ENCODE measurements at regions not wholly inside any gene's neighbourhood (a gene's known extent, or its start where the extent isn't known, plus 50 kb on each side); places are given as distances from the start of the nearest gene placed in this dataset.

GRCh38 chr17:72359811-72360210, 239.0 kb downstream of the SOX9 start:
- no peak overlapping the region for H3K9ac ChIP-seq (ENCODE audit: low read depth in 1 of 2, low read length in 2 of 2)
- no peaks in the 10 kb centered on the region for H3K9me3 ChIP-seq (ENCODE audit: control insufficient read depth in 1 of 2, low read length in 2 of 2)
- no peaks in the 10 kb centered on the region for H3K4me1 ChIP-seq (ENCODE audit: control insufficient read depth in 1 of 2, insufficient read depth in 2 of 2, low read length in 2 of 2)
- H3K27me3 ChIP-seq (ENCODE audit: control insufficient read depth in 1 of 2, insufficient read depth in 2 of 2, low read length in 2 of 2), result no peaks in the 10 kb centered on the region
- no peak overlapping the region for H3K27ac ChIP-seq (ENCODE audit: low read depth, low read length)
- no peak overlapping the region for H3K4me3 ChIP-seq (ENCODE audit: low read depth in 1 of 2, low read length in 2 of 2)
- no peaks in the 10 kb centered on the region for H3K36me3 ChIP-seq (ENCODE audit: control insufficient read depth in 1 of 2, insufficient read depth in 2 of 2, low read length in 2 of 2)

GRCh38 chr17:72360386-72360940, 239.6 kb downstream of the SOX9 start:
- Histone ChIP-seq H3K4me3 (ENCODE audit: low read depth in 1 of 2, low read length in 2 of 2) (no peak overlapping the region), H3K4me1 (ENCODE audit: control insufficient read depth in 1 of 2, insufficient read depth in 2 of 2, low read length in 2 of 2) (no peaks in the 10 kb centered on the region), H3K36me3 (ENCODE audit: control insufficient read depth in 1 of 2, insufficient read depth in 2 of 2, low read length in 2 of 2) (no peaks in the 10 kb centered on the region), H3K27ac (ENCODE audit: low read depth, low read length) (no peak overlapping the region), H3K27me3 (ENCODE audit: control insufficient read depth in 1 of 2, insufficient read depth in 2 of 2, low read length in 2 of 2) (no peaks in the 10 kb centered on the region), H3K9me3 (ENCODE audit: control insufficient read depth in 1 of 2, low read length in 2 of 2) (no peaks in the 10 kb centered on the region), H3K9ac (ENCODE audit: low read depth in 1 of 2, low read length in 2 of 2) (no peak overlapping the region)

- H3K27ac ChIP-seq (ENCODE audit: low read depth, low read length), result no peak overlapping the region
- no peaks in the 10 kb centered on the region for H3K36me3 ChIP-seq (ENCODE audit: control insufficient read depth in 1 of 2, insufficient read depth in 2 of 2, low read length in 2 of 2)
- no peaks in the 10 kb centered on the region for H3K9me3 ChIP-seq (ENCODE audit: control insufficient read depth in 1 of 2, low read length in 2 of 2)
- no peaks in the 10 kb centered on the region for H3K27me3 ChIP-seq (ENCODE audit: control insufficient read depth in 1 of 2, insufficient read depth in 2 of 2, low read length in 2 of 2)
- no peaks in the 10 kb centered on the region for H3K4me1 ChIP-seq (ENCODE audit: control insufficient read depth in 1 of 2, insufficient read depth in 2 of 2, low read length in 2 of 2)
- no peak overlapping the region for H3K9ac ChIP-seq (ENCODE audit: low read depth in 1 of 2, low read length in 2 of 2)
- H3K4me3 ChIP-seq (ENCODE audit: low read depth in 1 of 2, low read length in 2 of 2), result no peak overlapping the region
These were observed 241.1 kb downstream of the SOX9 start for GRCh38 chr17:72361892-72362291.

GRCh38 chr17:72362376-72363088, 241.7 kb downstream of the SOX9 start:
- H3K4me3 ChIP-seq (ENCODE audit: low read depth in 1 of 2, low read length in 2 of 2), result no peak overlapping the region
- H3K9me3 ChIP-seq (ENCODE audit: control insufficient read depth in 1 of 2, low read length in 2 of 2), result no peaks in the 10 kb centered on the region
- no peaks in the 10 kb centered on the region for H3K27me3 ChIP-seq (ENCODE audit: control insufficient read depth in 1 of 2, insufficient read depth in 2 of 2, low read length in 2 of 2)
- no peak overlapping the region for H3K9ac ChIP-seq (ENCODE audit: low read depth in 1 of 2, low read length in 2 of 2)
- H3K36me3 ChIP-seq (ENCODE audit: control insufficient read depth in 1 of 2, insufficient read depth in 2 of 2, low read length in 2 of 2), result no peaks in the 10 kb centered on the region
- no peaks in the 10 kb centered on the region for H3K4me1 ChIP-seq (ENCODE audit: control insufficient read depth in 1 of 2, insufficient read depth in 2 of 2, low read length in 2 of 2)
- H3K27ac ChIP-seq (ENCODE audit: low read depth, low read length), result no peak overlapping the region

- Histone ChIP-seq H3K4me3 (ENCODE audit: low read depth in 1 of 2, low read length in 2 of 2) (no peak overlapping the region), H3K27ac (ENCODE audit: low read depth, low read length) (no peak overlapping the region), H3K9ac (ENCODE audit: low read depth in 1 of 2, low read length in 2 of 2) (no peak overlapping the region), H3K36me3 (ENCODE audit: control insufficient read depth in 1 of 2, insufficient read depth in 2 of 2, low read length in 2 of 2) (no peaks in the 10 kb centered on the region), H3K27me3 (ENCODE audit: control insufficient read depth in 1 of 2, insufficient read depth in 2 of 2, low read length in 2 of 2) (no peaks in the 10 kb centered on the region), H3K9me3 (ENCODE audit: control insufficient read depth in 1 of 2, low read length in 2 of 2) (no peaks in the 10 kb centered on the region), H3K4me1 (ENCODE audit: control insufficient read depth in 1 of 2, insufficient read depth in 2 of 2, low read length in 2 of 2) (no peaks in the 10 kb centered on the region)
These were observed 242.3 kb downstream of the SOX9 start for GRCh38 chr17:72363089-72363610.

GRCh38 chr17:72365857-72366414, 245.1 kb downstream of the SOX9 start:
- no peak overlapping the region for H3K9ac ChIP-seq (ENCODE audit: low read depth in 1 of 2, low read length in 2 of 2)
- H3K4me3 ChIP-seq (ENCODE audit: low read depth in 1 of 2, low read length in 2 of 2), result no peak overlapping the region
- no peaks in the 10 kb centered on the region for H3K4me1 ChIP-seq (ENCODE audit: control insufficient read depth in 1 of 2, insufficient read depth in 2 of 2, low read length in 2 of 2)
- H3K9me3 ChIP-seq (ENCODE audit: control insufficient read depth in 1 of 2, low read length in 2 of 2), result no peaks in the 10 kb centered on the region
- H3K27ac ChIP-seq (ENCODE audit: low read depth, low read length), result no peak overlapping the region
- H3K36me3 ChIP-seq (ENCODE audit: control insufficient read depth in 1 of 2, insufficient read depth in 2 of 2, low read length in 2 of 2), result no peaks in the 10 kb centered on the region
- no peaks in the 10 kb centered on the region for H3K27me3 ChIP-seq (ENCODE audit: control insufficient read depth in 1 of 2, insufficient read depth in 2 of 2, low read length in 2 of 2)

- Histone ChIP-seq H3K9me3 (ENCODE audit: control insufficient read depth in 1 of 2, low read length in 2 of 2) (no peaks in the 10 kb centered on the region), H3K4me1 (ENCODE audit: control insufficient read depth in 1 of 2, insufficient read depth in 2 of 2, low read length in 2 of 2) (no peaks in the 10 kb centered on the region), H3K27ac (ENCODE audit: low read depth, low read length) (no peak overlapping the region), H3K36me3 (ENCODE audit: control insufficient read depth in 1 of 2, insufficient read depth in 2 of 2, low read length in 2 of 2) (no peaks in the 10 kb centered on the region), H3K27me3 (ENCODE audit: control insufficient read depth in 1 of 2, insufficient read depth in 2 of 2, low read length in 2 of 2) (no peaks in the 10 kb centered on the region), H3K9ac (ENCODE audit: low read depth in 1 of 2, low read length in 2 of 2) (no peak overlapping the region), H3K4me3 (ENCODE audit: low read depth in 1 of 2, low read length in 2 of 2) (no peak overlapping the region)
These were observed 245.8 kb downstream of the SOX9 start for GRCh38 chr17:72366626-72367025.

GRCh38 chr17:72368191-72368590, 247.4 kb downstream of the SOX9 start:
- no peaks in the 10 kb centered on the region for H3K27me3 ChIP-seq (ENCODE audit: control insufficient read depth in 1 of 2, insufficient read depth in 2 of 2, low read length in 2 of 2)
- H3K36me3 ChIP-seq (ENCODE audit: control insufficient read depth in 1 of 2, insufficient read depth in 2 of 2, low read length in 2 of 2), result no peaks in the 10 kb centered on the region
- no peak overlapping the region for H3K4me3 ChIP-seq (ENCODE audit: low read depth in 1 of 2, low read length in 2 of 2)
- no peaks in the 10 kb centered on the region for H3K4me1 ChIP-seq (ENCODE audit: control insufficient read depth in 1 of 2, insufficient read depth in 2 of 2, low read length in 2 of 2)
- no peaks in the 10 kb centered on the region for H3K9me3 ChIP-seq (ENCODE audit: control insufficient read depth in 1 of 2, low read length in 2 of 2)
- no peak overlapping the region for H3K27ac ChIP-seq (ENCODE audit: low read depth, low read length)
- no peak overlapping the region for H3K9ac ChIP-seq (ENCODE audit: low read depth in 1 of 2, low read length in 2 of 2)

- Histone ChIP-seq H3K27me3 (ENCODE audit: control insufficient read depth in 1 of 2, insufficient read depth in 2 of 2, low read length in 2 of 2) (no peaks in the 10 kb centered on the region), H3K4me3 (ENCODE audit: low read depth in 1 of 2, low read length in 2 of 2) (no peak overlapping the region), H3K4me1 (ENCODE audit: control insufficient read depth in 1 of 2, insufficient read depth in 2 of 2, low read length in 2 of 2) (no peaks in the 10 kb centered on the region), H3K27ac (ENCODE audit: low read depth, low read length) (no peak overlapping the region), H3K9me3 (ENCODE audit: control insufficient read depth in 1 of 2, low read length in 2 of 2) (no peaks in the 10 kb centered on the region), H3K9ac (ENCODE audit: low read depth in 1 of 2, low read length in 2 of 2) (no peak overlapping the region), H3K36me3 (ENCODE audit: control insufficient read depth in 1 of 2, insufficient read depth in 2 of 2, low read length in 2 of 2) (no peaks in the 10 kb centered on the region)
These were observed 248.5 kb downstream of the SOX9 start for GRCh38 chr17:72369366-72369765.

- no peak overlapping the region for H3K27ac ChIP-seq (ENCODE audit: low read depth, low read length)
- no peaks in the 10 kb centered on the region for H3K27me3 ChIP-seq (ENCODE audit: control insufficient read depth in 1 of 2, insufficient read depth in 2 of 2, low read length in 2 of 2)
- no peaks in the 10 kb centered on the region for H3K9me3 ChIP-seq (ENCODE audit: control insufficient read depth in 1 of 2, low read length in 2 of 2)
- H3K9ac ChIP-seq (ENCODE audit: low read depth in 1 of 2, low read length in 2 of 2), result no peak overlapping the region
- H3K4me1 ChIP-seq (ENCODE audit: control insufficient read depth in 1 of 2, insufficient read depth in 2 of 2, low read length in 2 of 2), result no peaks in the 10 kb centered on the region
- no peak overlapping the region for H3K4me3 ChIP-seq (ENCODE audit: low read depth in 1 of 2, low read length in 2 of 2)
- no peaks in the 10 kb centered on the region for H3K36me3 ChIP-seq (ENCODE audit: control insufficient read depth in 1 of 2, insufficient read depth in 2 of 2, low read length in 2 of 2)
These were observed 250.0 kb downstream of the SOX9 start for GRCh38 chr17:72370819-72371218.

Data from duodenal mucosa (tissue), 2 donors.